ENCODE measurements at regions not wholly inside any gene's neighbourhood (a gene's known extent, or its start where the extent isn't known, plus 50 kb on each side); places are given as distances from the start of the nearest gene placed in this dataset.
"Not testable (repeated sequence)": the region's sequence is repeated elsewhere in the genome, so short reads cannot be mapped to it uniquely, and the experiment has no call there.

- Histone ChIP-seq H3K27ac (ENCODE audit: low read depth, low read length) (no peak overlapping the region), H3K27me3 (ENCODE audit: control insufficient read depth, insufficient read depth, low read length) (peaks cover 10% of the 10 kb centered on the region), H3K9ac (ENCODE audit: low read length) (no peak overlapping the region), H3K4me1 (ENCODE audit: control insufficient read depth, insufficient read depth, low read length) (no peaks in the 10 kb centered on the region), H3K4me3 (ENCODE audit: low read length) (no peak overlapping the region), H3K36me3 (ENCODE audit: control insufficient read depth, insufficient read depth, low read length) (no peaks in the 10 kb centered on the region)
Measured at GRCh38 chr22:25281675-25282345, 62.4 kb downstream of the CRYBB2 start.

GRCh38 chr22:25282346-25282670 lies 62.9 kb downstream of the CRYBB2 start:
- Histone ChIP-seq H3K4me3 (ENCODE audit: low read length) (no peak overlapping the region), H3K27me3 (ENCODE audit: control insufficient read depth, insufficient read depth, low read length) (peaks cover 10% of the 10 kb centered on the region), H3K36me3 (ENCODE audit: control insufficient read depth, insufficient read depth, low read length) (no peaks in the 10 kb centered on the region), H3K4me1 (ENCODE audit: control insufficient read depth, insufficient read depth, low read length) (no peaks in the 10 kb centered on the region), H3K9ac (ENCODE audit: low read length) (no peak overlapping the region), H3K27ac (ENCODE audit: low read depth, low read length) (no peak overlapping the region)

DNA sequence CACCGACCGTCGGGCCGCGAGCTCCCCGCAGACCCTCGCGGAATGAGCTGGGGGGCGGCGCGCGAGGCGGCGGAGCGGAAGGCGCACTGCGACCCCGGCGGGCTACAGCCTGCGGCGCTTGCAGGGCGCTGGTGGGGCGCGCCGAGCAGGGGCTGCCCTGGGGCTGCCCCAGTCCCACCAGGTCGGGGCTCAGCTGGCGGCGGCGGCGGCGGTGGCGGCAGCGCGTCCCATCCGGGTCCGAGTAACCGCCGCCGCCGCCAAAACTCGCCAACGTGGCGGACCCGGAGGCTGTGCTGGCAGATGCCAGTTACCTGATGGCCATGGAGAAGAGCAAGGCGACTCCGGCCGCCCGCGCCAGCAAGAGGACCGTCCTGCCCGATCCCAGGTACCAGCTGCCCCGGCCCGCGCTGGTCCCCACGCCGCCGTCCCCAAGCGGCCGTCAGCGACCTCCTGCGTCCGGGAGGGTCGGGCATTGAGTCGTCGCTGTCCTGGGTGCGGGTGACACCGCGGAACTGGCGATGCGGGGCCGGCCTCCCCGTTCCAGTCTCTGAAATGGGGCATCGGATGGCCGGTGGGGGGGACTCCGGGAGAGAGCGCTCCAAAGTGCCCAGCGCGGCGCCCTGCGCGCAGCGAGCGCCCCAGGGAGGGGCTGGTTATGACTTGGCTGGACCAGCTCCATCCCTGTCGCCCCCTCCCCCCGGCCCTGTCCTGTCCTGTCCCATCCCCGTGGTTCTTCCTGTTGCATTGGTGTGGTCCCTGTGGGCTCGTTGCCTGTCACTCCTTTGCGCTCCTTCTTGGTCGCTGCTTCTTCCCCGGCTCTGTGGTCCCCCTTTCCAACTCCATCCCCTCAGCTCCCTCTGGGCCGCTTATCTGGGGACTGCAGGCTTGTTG lies 63.5 kb downstream of the CRYBB2 start:
- Histone ChIP-seq H3K4me1 (ENCODE audit: control insufficient read depth, insufficient read depth, low read length) (no peaks in the 10 kb centered on the region), H3K4me3 (ENCODE audit: low read length) (no peak overlapping the region), H3K9ac (ENCODE audit: low read length) (no peak overlapping the region), H3K27ac (ENCODE audit: low read depth, low read length) (no peak overlapping the region), H3K27me3 (ENCODE audit: control insufficient read depth, insufficient read depth, low read length) (peaks cover 10% of the 10 kb centered on the region), H3K36me3 (ENCODE audit: control insufficient read depth, insufficient read depth, low read length) (no peaks in the 10 kb centered on the region)

GRCh38 chr22:25288481-25288880 lies 69.0 kb downstream of the CRYBB2 start:
- not testable (repeated sequence) for H3K9ac ChIP-seq (ENCODE audit: low read length); H3K4me3 ChIP-seq (ENCODE audit: low read length); H3K4me1 ChIP-seq (ENCODE audit: control insufficient read depth, insufficient read depth, low read length); H3K36me3 ChIP-seq (ENCODE audit: control insufficient read depth, insufficient read depth, low read length); H3K27ac ChIP-seq (ENCODE audit: low read depth, low read length); H3K27me3 ChIP-seq (ENCODE audit: control insufficient read depth, insufficient read depth, low read length)

DNA sequence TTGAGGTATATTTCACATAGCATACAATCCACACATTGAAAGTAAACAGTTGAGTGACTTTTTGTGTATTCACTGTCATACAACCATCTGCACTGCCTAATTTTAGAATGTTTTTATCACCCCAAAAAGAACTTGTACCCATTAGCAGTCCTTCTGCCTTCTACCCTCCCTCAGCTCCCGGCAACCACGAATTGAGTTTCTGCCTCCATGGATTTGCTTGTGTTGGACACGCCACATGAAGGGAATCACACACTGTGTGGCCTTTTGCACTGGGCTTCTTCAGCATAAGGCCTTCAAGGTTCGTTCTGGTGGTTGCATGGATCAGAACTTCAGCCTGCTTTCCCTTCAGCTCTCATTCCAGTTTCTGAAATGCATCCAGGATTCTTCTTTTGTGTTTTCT lies 82.5 kb downstream of the CRYBB2 start:
- H3K4me3 ChIP-seq (ENCODE audit: low read length); H3K9ac ChIP-seq (ENCODE audit: low read length); H3K4me1 ChIP-seq (ENCODE audit: control insufficient read depth, insufficient read depth, low read length); H3K36me3 ChIP-seq (ENCODE audit: control insufficient read depth, insufficient read depth, low read length); H3K27me3 ChIP-seq (ENCODE audit: control insufficient read depth, insufficient read depth, low read length); H3K27ac ChIP-seq (ENCODE audit: low read depth, low read length): not testable (repeated sequence)

DNA sequence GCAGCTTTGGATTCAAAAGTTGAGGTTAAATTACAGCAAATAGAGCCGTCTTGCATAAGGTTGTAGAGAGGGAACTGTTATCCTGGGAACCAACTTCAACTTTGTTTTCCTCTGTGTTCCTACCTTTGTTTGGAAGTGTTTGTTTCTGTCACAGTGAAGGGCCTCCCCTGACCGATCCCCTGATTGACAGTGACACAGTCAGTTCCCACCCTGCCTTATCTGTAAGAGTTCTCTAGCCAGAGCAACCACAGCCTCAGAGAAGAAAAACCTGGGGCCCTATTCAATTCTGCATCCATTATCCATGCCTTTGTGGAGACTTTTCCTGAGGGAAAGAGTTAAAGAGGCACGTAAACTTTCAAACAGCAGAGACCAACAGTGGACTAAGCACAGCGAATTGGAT lies 90.1 kb downstream of the CRYBB2 start:
- not testable (repeated sequence) for H3K27ac ChIP-seq (ENCODE audit: low read depth, low read length); H3K4me3 ChIP-seq (ENCODE audit: low read length)

GRCh38 chr22:25311924-25312323 lies 92.5 kb downstream of the CRYBB2 start:
- H3K27ac ChIP-seq (ENCODE audit: low read depth, low read length); H3K4me3 ChIP-seq (ENCODE audit: low read length); H3K9ac ChIP-seq (ENCODE audit: low read length); H3K36me3 ChIP-seq (ENCODE audit: control insufficient read depth, insufficient read depth, low read length); H3K4me1 ChIP-seq (ENCODE audit: control insufficient read depth, insufficient read depth, low read length); H3K27me3 ChIP-seq (ENCODE audit: control insufficient read depth, insufficient read depth, low read length): not testable (repeated sequence)

More for the DNA sequence above, 90.1 kb downstream of the CRYBB2 start:
- not testable (repeated sequence) for H3K4me1 ChIP-seq (ENCODE audit: control insufficient read depth, insufficient read depth, low read length); H3K36me3 ChIP-seq (ENCODE audit: control insufficient read depth, insufficient read depth, low read length); H3K27me3 ChIP-seq (ENCODE audit: control insufficient read depth, insufficient read depth, low read length); H3K9ac ChIP-seq (ENCODE audit: low read length)

GRCh38 chr22:25318081-25318823 lies 98.8 kb downstream of the CRYBB2 start:
- H3K9ac ChIP-seq (ENCODE audit: low read length), result no peak overlapping the region
- H3K36me3 ChIP-seq (ENCODE audit: control insufficient read depth, insufficient read depth, low read length), result no peaks in the 10 kb centered on the region

GRCh38 chr22:25327018-25327755 lies 107.7 kb downstream of the CRYBB2 start:
- H3K36me3 ChIP-seq (ENCODE audit: control insufficient read depth, insufficient read depth, low read length), result no peaks in the 10 kb centered on the region
- H3K4me1 ChIP-seq (ENCODE audit: control insufficient read depth, insufficient read depth, low read length), result no peaks in the 10 kb centered on the region
- H3K27me3 ChIP-seq (ENCODE audit: control insufficient read depth, insufficient read depth, low read length), result no peaks in the 10 kb centered on the region
- H3K27ac ChIP-seq (ENCODE audit: low read depth, low read length), result no peak overlapping the region
- no peak overlapping the region for H3K4me3 ChIP-seq (ENCODE audit: low read length)
- H3K9ac ChIP-seq (ENCODE audit: low read length), result no peak overlapping the region

More at GRCh38 chr22:25318081-25318823, 98.8 kb downstream of the CRYBB2 start:
- Histone ChIP-seq H3K4me1 (ENCODE audit: control insufficient read depth, insufficient read depth, low read length) (no peaks in the 10 kb centered on the region), H3K27ac (ENCODE audit: low read depth, low read length) (no peak overlapping the region), H3K4me3 (ENCODE audit: low read length) (no peak overlapping the region), H3K27me3 (ENCODE audit: control insufficient read depth, insufficient read depth, low read length) (no peaks in the 10 kb centered on the region)

- Histone ChIP-seq H3K9ac (ENCODE audit: low read length) (no peak overlapping the region), H3K27me3 (ENCODE audit: control insufficient read depth, insufficient read depth, low read length) (no peaks in the 10 kb centered on the region), H3K4me3 (ENCODE audit: low read length) (no peak overlapping the region), H3K27ac (ENCODE audit: low read depth, low read length) (no peak overlapping the region), H3K4me1 (ENCODE audit: control insufficient read depth, insufficient read depth, low read length) (no peaks in the 10 kb centered on the region), H3K36me3 (ENCODE audit: control insufficient read depth, insufficient read depth, low read length) (no peaks in the 10 kb centered on the region)
Measured at GRCh38 chr22:25331050-25331449, 111.6 kb downstream of the CRYBB2 start.

GRCh38 chr22:25331911-25332310 lies 112.5 kb downstream of the CRYBB2 start:
- not testable (repeated sequence) for H3K36me3 ChIP-seq (ENCODE audit: control insufficient read depth, insufficient read depth, low read length); H3K4me3 ChIP-seq (ENCODE audit: low read length); H3K27me3 ChIP-seq (ENCODE audit: control insufficient read depth, insufficient read depth, low read length); H3K4me1 ChIP-seq (ENCODE audit: control insufficient read depth, insufficient read depth, low read length); H3K27ac ChIP-seq (ENCODE audit: low read depth, low read length); H3K9ac ChIP-seq (ENCODE audit: low read length)

DNA sequence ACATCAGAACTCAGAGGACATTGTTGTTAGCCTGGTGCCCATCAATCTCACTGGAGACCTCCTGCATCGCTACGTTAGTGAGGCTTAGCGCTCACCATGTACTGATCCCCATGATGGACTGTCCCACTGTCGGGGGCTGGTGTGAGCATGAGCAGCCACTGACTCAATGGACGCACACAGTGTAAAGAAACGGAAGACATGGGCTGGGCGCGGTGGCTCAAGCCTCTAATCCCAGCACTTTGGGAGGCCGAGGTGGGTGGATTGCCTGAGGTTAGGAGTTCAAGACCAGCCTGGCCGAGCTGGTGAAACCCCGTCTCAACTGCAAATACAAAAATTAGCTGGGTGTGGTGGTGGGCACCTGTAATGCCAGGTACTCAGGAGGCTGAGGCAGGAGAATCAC lies 112.9 kb downstream of the CRYBB2 start:
- H3K36me3 ChIP-seq (ENCODE audit: control insufficient read depth, insufficient read depth, low read length), result no peaks in the 10 kb centered on the region
- H3K4me1 ChIP-seq (ENCODE audit: control insufficient read depth, insufficient read depth, low read length), result no peaks in the 10 kb centered on the region
- H3K9ac ChIP-seq (ENCODE audit: low read length), result no peak overlapping the region
- no peak overlapping the region for H3K27ac ChIP-seq (ENCODE audit: low read depth, low read length)
- no peak overlapping the region for H3K4me3 ChIP-seq (ENCODE audit: low read length)
- no peaks in the 10 kb centered on the region for H3K27me3 ChIP-seq (ENCODE audit: control insufficient read depth, insufficient read depth, low read length)
